ENCODE measurements at regions not wholly inside any gene's neighbourhood (a gene's known extent, or its start where the extent isn't known, plus 50 kb on each side); places are given as distances from the start of the nearest gene placed in this dataset.
A peak's percentile ranks its signal among the peaks of the same experiment; 100 is the strongest.

- peak overlapping the region in 1 of 3 donors; percentile 63 for H3K27ac Mint-ChIP-seq
- ATAC-seq (ENCODE audit: low read depth in 2 of 2) (no peak), DNase-seq (no peak)
- Histone ChIP-seq H3K4me3 (ENCODE audit: low read depth, low read length) (no peak overlapping the region), H3K27ac (ENCODE audit: insufficient read depth, low read length, poor library complexity, severe bottlenecking) (no peak overlapping the region), H3K4me1 (ENCODE audit: control insufficient read depth, insufficient read depth, low read length, poor library complexity, severe bottlenecking) (no peaks in the 10 kb centered on the region), H3K9me3 (ENCODE audit: control insufficient read depth in 2 of 2, low read length in 2 of 2) (no peaks in the 10 kb centered on the region), H3K27me3 (ENCODE audit: control insufficient read depth, insufficient read depth, low read length) (no peaks in the 10 kb centered on the region), H3K36me3 (ENCODE audit: control insufficient read depth, insufficient read depth, low read length) (no peaks in the 10 kb centered on the region)
- H3K27me3 Mint-ChIP-seq = no peaks in the 10 kb centered on the region
- H3K9me3 Mint-ChIP-seq = peaks cover 0 to 3% (median 0%) of the 10 kb centered on the region in 7 donors
- peaks cover 0 to 2% (median 0%) of the 10 kb centered on the region in 4 donors for H3K4me1 Mint-ChIP-seq
- H3K36me3 Mint-ChIP-seq = no peaks in the 10 kb centered on the region
- no peak overlapping the region for H3K4me3 Mint-ChIP-seq
Observed at GRCh38 chr2:8361930-8362329, 319.9 kb upstream of the ID2 start.

- Mint-ChIP-seq H3K4me1 (peaks cover 0 to under 1% (median 0%) of the 10 kb centered on the region in 4 donors), H3K36me3 (no peaks in the 10 kb centered on the region), H3K4me3 (no peak overlapping the region), H3K27ac (no peak overlapping the region), H3K27me3 (no peaks in the 10 kb centered on the region), H3K9me3 (no peaks in the 10 kb centered on the region)
- DNase-seq (no peak), ATAC-seq (ENCODE audit: low read depth in 2 of 2) (no peak)
- Histone ChIP-seq H3K27me3 (ENCODE audit: control insufficient read depth, insufficient read depth, low read length) (no peaks in the 10 kb centered on the region), H3K4me3 (ENCODE audit: low read depth, low read length) (no peak overlapping the region), H3K27ac (ENCODE audit: insufficient read depth, low read length, poor library complexity, severe bottlenecking) (no peak overlapping the region), H3K9me3 (ENCODE audit: control insufficient read depth in 2 of 2, low read length in 2 of 2) (no peaks in the 10 kb centered on the region), H3K36me3 (ENCODE audit: control insufficient read depth, insufficient read depth, low read length) (no peaks in the 10 kb centered on the region), H3K4me1 (ENCODE audit: control insufficient read depth, insufficient read depth, low read length, poor library complexity, severe bottlenecking) (no peaks in the 10 kb centered on the region)
Observed at GRCh38 chr2:8363161-8363560, 318.7 kb upstream of the ID2 start.

GRCh38 chr2:8364668-8365067, 317.2 kb upstream of the ID2 start:
- Mint-ChIP-seq H3K27me3 (no peaks in the 10 kb centered on the region), H3K4me1 (no peaks in the 10 kb centered on the region), H3K4me3 (no peak overlapping the region), H3K27ac (no peak overlapping the region), H3K9me3 (no peaks in the 10 kb centered on the region), H3K36me3 (peaks cover under 1% of the 10 kb centered on the region)
- no peaks in the 10 kb centered on the region for H3K9me3 ChIP-seq (ENCODE audit: control insufficient read depth in 2 of 2, low read length in 2 of 2)
- no peak for ATAC-seq (ENCODE audit: low read depth in 2 of 2)
- H3K27me3 ChIP-seq (ENCODE audit: control insufficient read depth, insufficient read depth, low read length) = no peaks in the 10 kb centered on the region
- H3K4me1 ChIP-seq (ENCODE audit: control insufficient read depth, insufficient read depth, low read length, poor library complexity, severe bottlenecking) = no peaks in the 10 kb centered on the region
- no peak for DNase-seq
- H3K4me3 ChIP-seq (ENCODE audit: low read depth, low read length) = no peak overlapping the region
- H3K27ac ChIP-seq (ENCODE audit: insufficient read depth, low read length, poor library complexity, severe bottlenecking) = no peak overlapping the region
- H3K36me3 ChIP-seq (ENCODE audit: control insufficient read depth, insufficient read depth, low read length) = no peaks in the 10 kb centered on the region

DNA sequence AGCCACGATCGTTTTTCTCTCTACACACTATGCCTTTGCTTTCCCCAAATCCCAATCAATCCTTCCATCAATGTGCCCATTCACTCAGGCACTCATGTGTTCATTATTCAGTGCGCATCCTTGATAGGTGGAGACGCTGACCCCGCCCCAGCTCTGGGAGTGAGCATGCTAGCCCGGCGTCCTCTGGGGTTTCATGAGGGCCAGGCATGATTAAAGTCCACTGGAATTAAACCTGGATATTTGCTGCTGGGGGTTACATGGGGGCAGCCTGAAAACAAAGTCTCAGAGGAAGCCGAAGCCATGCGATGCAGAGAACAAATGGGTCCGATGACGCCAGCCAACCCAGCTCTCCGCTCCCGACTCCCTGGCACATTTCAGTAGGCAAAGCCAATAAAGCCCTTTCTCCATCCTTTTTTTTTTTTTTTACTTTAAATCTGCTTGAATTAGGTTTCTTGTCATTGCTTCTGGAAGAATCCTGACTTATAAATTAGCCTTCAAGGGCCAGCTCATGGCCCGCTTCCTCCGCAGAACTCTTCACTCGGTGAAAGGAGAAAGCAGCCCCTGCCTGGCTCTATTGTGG, 316.4 kb upstream of the ID2 start:
- no peak overlapping the region for H3K4me3 ChIP-seq (ENCODE audit: low read depth, low read length)
- Mint-ChIP-seq H3K27me3 (no peaks in the 10 kb centered on the region), H3K4me3 (no peak overlapping the region), H3K36me3 (peaks cover 3% of the 10 kb centered on the region), H3K27ac (no peak overlapping the region), H3K4me1 (no peaks in the 10 kb centered on the region), H3K9me3 (no peaks in the 10 kb centered on the region)
- no peak overlapping the region for H3K27ac ChIP-seq (ENCODE audit: insufficient read depth, low read length, poor library complexity, severe bottlenecking)
- no peaks in the 10 kb centered on the region for H3K9me3 ChIP-seq (ENCODE audit: control insufficient read depth in 2 of 2, low read length in 2 of 2)
- no peaks in the 10 kb centered on the region for H3K36me3 ChIP-seq (ENCODE audit: control insufficient read depth, insufficient read depth, low read length)
- no peaks in the 10 kb centered on the region for H3K4me1 ChIP-seq (ENCODE audit: control insufficient read depth, insufficient read depth, low read length, poor library complexity, severe bottlenecking)
- DNase-seq (no peak), ATAC-seq (ENCODE audit: low read depth in 2 of 2) (no peak)
- H3K27me3 ChIP-seq (ENCODE audit: control insufficient read depth, insufficient read depth, low read length) = no peaks in the 10 kb centered on the region

DNA sequence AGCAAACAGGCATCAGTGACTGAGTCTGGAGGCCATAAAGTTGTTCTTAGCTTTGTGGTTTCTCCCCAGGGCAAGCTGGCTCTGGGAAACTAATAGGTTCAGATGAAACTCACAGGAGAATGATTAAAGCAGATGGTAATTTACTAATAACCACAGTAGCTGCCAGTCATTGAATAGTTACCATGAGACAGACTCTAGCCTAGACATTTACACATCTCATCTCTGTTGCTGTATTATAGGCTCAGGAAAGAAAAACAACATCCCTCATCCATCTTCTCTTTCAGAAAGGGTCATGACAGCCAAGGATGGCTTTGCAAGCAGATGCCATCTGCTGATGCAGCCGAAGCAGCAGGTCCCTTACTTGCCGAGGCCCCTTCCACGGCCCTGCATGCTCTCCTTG, 314.0 kb upstream of the ID2 start:
- Mint-ChIP-seq H3K27me3 (peaks cover 3% of the 10 kb centered on the region), H3K9me3 (peaks cover 0 to 4% (median 0%) of the 10 kb centered on the region in 7 donors), H3K4me3 (no peak overlapping the region), H3K27ac (no peak overlapping the region), H3K36me3 (peaks cover 3% of the 10 kb centered on the region), H3K4me1 (no peaks in the 10 kb centered on the region)
- Histone ChIP-seq H3K4me3 (ENCODE audit: low read depth, low read length) (no peak overlapping the region), H3K27ac (ENCODE audit: insufficient read depth, low read length, poor library complexity, severe bottlenecking) (no peak overlapping the region), H3K4me1 (ENCODE audit: control insufficient read depth, insufficient read depth, low read length, poor library complexity, severe bottlenecking) (no peaks in the 10 kb centered on the region), H3K9me3 (ENCODE audit: control insufficient read depth in 2 of 2, low read length in 2 of 2) (no peaks in the 10 kb centered on the region), H3K36me3 (ENCODE audit: control insufficient read depth, insufficient read depth, low read length) (no peaks in the 10 kb centered on the region), H3K27me3 (ENCODE audit: control insufficient read depth, insufficient read depth, low read length) (no peaks in the 10 kb centered on the region)
- ATAC-seq (ENCODE audit: low read depth in 2 of 2) (no peak), DNase-seq (no peak)

DNA sequence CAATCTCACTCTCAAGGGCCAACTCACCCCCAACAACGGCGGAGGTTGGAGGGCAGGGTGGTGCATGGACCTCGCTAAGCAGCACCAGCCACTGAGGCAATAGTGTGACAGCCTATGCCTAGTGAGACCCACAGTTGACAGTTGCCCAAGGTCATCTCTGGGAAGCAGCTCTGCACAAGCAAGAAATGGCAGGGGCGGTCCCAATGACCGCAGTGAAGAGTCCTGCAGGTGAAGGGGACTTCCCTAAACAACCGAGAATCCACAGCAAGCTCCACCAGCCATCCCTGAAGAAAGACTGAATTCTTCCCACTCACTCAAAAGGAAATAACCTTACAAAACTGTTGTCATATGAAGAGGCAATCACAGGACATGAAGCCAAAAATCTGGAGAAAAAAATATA, 313.4 kb upstream of the ID2 start:
- Mint-ChIP-seq H3K4me1 (no peaks in the 10 kb centered on the region), H3K9me3 (peaks cover 0 to 9% (median 0%) of the 10 kb centered on the region in 7 donors), H3K27ac (peak overlapping the region in 1 of 3 donors; percentile 69), H3K36me3 (peaks cover 3% of the 10 kb centered on the region), H3K27me3 (peaks cover 8% of the 10 kb centered on the region), H3K4me3 (no peak overlapping the region)
- no peaks in the 10 kb centered on the region for H3K9me3 ChIP-seq (ENCODE audit: control insufficient read depth in 2 of 2, low read length in 2 of 2)
- no peaks in the 10 kb centered on the region for H3K36me3 ChIP-seq (ENCODE audit: control insufficient read depth, insufficient read depth, low read length)
- H3K4me3 ChIP-seq (ENCODE audit: low read depth, low read length) = no peak overlapping the region
- H3K27ac ChIP-seq (ENCODE audit: insufficient read depth, low read length, poor library complexity, severe bottlenecking) = no peak overlapping the region
- DNase-seq = no peak
- H3K4me1 ChIP-seq (ENCODE audit: control insufficient read depth, insufficient read depth, low read length, poor library complexity, severe bottlenecking) = no peaks in the 10 kb centered on the region
- H3K27me3 ChIP-seq (ENCODE audit: control insufficient read depth, insufficient read depth, low read length) = no peaks in the 10 kb centered on the region
- no peak for ATAC-seq (ENCODE audit: low read depth in 2 of 2)

- no peaks in the 10 kb centered on the region for H3K4me1 ChIP-seq (ENCODE audit: control insufficient read depth, insufficient read depth, low read length, poor library complexity, severe bottlenecking)
- H3K36me3 ChIP-seq (ENCODE audit: control insufficient read depth, insufficient read depth, low read length) = no peaks in the 10 kb centered on the region
- no peak overlapping the region for H3K27ac ChIP-seq (ENCODE audit: insufficient read depth, low read length, poor library complexity, severe bottlenecking)
- Mint-ChIP-seq H3K9me3 (peaks cover 0 to 9% (median 0%) of the 10 kb centered on the region in 7 donors), H3K4me3 (no peak overlapping the region), H3K27me3 (peaks cover 8% of the 10 kb centered on the region), H3K36me3 (peaks cover 3% of the 10 kb centered on the region), H3K27ac (no peak overlapping the region), H3K4me1 (no peaks in the 10 kb centered on the region)
- H3K27me3 ChIP-seq (ENCODE audit: control insufficient read depth, insufficient read depth, low read length) = no peaks in the 10 kb centered on the region
- DNase-seq (no peak), ATAC-seq (ENCODE audit: low read depth in 2 of 2) (no peak)
- H3K9me3 ChIP-seq (ENCODE audit: control insufficient read depth in 2 of 2, low read length in 2 of 2) = no peaks in the 10 kb centered on the region
- no peak overlapping the region for H3K4me3 ChIP-seq (ENCODE audit: low read depth, low read length)
Observed at GRCh38 chr2:8369522-8369921, 312.3 kb upstream of the ID2 start.

DNA sequence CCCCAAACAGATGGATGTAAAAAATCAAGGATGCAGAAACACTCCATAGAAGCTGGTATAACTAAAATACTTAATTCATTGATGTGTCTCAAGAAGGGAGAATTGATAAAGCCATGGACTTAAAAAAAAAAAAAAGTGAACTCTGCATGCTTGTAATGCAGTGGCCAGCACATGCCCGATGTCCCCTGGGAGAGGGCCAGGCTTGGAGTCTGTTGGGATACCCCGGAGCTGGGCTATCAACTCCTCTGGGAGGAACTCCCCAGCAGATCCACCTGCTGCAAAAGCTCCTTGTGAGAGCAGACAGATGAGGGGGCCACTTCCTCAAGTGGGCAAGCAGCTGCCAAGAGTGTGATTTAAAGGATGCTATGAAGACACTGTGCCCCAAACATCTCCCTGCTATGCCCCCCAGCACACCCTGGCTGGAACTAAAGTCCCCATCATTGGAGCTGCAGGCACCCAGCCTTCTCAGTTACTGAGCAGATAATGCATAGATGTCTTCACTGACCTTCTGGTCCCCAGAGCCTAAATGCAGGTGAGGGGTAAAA, 311.5 kb upstream of the ID2 start:
- Mint-ChIP-seq H3K4me3 (no peak overlapping the region), H3K4me1 (no peaks in the 10 kb centered on the region), H3K27me3 (peaks cover 8% of the 10 kb centered on the region), H3K27ac (peak overlapping the region in 1 of 3 donors; percentile 49), H3K9me3 (peaks cover 0 to 9% (median 0%) of the 10 kb centered on the region in 7 donors), H3K36me3 (peaks cover 3% of the 10 kb centered on the region)
- Histone ChIP-seq H3K27ac (ENCODE audit: insufficient read depth, low read length, poor library complexity, severe bottlenecking) (no peak overlapping the region), H3K27me3 (ENCODE audit: control insufficient read depth, insufficient read depth, low read length) (no peaks in the 10 kb centered on the region), H3K9me3 (ENCODE audit: control insufficient read depth in 2 of 2, low read length in 2 of 2) (no peaks in the 10 kb centered on the region), H3K36me3 (ENCODE audit: control insufficient read depth, insufficient read depth, low read length) (no peaks in the 10 kb centered on the region), H3K4me3 (ENCODE audit: low read depth, low read length) (no peak overlapping the region), H3K4me1 (ENCODE audit: control insufficient read depth, insufficient read depth, low read length, poor library complexity, severe bottlenecking) (no peaks in the 10 kb centered on the region)
- no peak for ATAC-seq (ENCODE audit: low read depth in 2 of 2)
- DNase-seq = no peak
